ENCODE measurements at regions not wholly inside any gene's neighbourhood (a gene's known extent, or its start where the extent isn't known, plus 50 kb on each side); places are given as distances from the start of the nearest gene placed in this dataset.

DNA sequence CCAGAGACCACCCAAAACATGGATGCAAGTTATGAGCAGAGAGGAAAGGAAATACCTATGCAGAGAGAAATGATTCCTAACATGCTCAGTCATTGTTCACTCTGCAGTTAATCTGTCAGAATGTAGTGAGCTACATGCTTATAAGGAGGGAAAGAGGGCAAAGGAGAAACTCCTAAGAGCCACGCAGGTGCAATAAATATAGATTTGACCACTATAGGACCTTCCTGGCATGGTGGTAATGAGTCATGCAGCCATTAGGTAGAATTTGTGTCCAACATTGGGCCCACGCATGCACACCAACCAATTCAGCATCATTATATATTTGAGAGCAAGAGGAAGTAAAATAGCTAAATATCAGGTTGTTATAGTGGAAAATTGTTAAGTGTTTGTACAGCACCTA, 699.9 kb downstream of the DSC3 start:
- TF ChIP-seq, protein P1, sequence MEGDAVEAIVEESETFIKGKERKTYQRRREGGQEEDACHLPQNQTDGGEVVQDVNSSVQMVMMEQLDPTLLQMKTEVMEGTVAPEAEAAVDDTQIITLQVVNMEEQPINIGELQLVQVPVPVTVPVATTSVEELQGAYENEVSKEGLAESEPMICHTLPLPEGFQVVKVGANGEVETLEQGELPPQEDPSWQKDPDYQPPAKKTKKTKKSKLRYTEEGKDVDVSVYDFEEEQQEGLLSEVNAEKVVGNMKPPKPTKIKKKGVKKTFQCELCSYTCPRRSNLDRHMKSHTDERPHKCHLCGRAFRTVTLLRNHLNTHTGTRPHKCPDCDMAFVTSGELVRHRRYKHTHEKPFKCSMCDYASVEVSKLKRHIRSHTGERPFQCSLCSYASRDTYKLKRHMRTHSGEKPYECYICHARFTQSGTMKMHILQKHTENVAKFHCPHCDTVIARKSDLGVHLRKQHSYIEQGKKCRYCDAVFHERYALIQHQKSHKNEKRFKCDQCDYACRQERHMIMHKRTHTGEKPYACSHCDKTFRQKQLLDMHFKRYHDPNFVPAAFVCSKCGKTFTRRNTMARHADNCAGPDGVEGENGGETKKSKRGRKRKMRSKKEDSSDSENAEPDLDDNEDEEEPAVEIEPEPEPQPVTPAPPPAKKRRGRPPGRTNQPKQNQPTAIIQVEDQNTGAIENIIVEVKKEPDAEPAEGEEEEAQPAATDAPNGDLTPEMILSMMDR (IDR thresholded peaks at IDR 0.05): no peak
- Histone ChIP-seq H3K27ac (no peak overlapping the region), H3K36me3 (no peaks in the 10 kb centered on the region), H3K4me3 (no peak overlapping the region), H3K9me3 (no peaks in the 10 kb centered on the region), H3K27me3 (no peaks in the 10 kb centered on the region), H3K9ac (ENCODE audit: low read depth in 2 of 2, low read length in 2 of 2) (no peak overlapping the region), H3K4me1 (no peaks in the 10 kb centered on the region)
- DNase-seq: no peak
- intact Hi-C loops (cut with DNase I): no loop called here

DNA sequence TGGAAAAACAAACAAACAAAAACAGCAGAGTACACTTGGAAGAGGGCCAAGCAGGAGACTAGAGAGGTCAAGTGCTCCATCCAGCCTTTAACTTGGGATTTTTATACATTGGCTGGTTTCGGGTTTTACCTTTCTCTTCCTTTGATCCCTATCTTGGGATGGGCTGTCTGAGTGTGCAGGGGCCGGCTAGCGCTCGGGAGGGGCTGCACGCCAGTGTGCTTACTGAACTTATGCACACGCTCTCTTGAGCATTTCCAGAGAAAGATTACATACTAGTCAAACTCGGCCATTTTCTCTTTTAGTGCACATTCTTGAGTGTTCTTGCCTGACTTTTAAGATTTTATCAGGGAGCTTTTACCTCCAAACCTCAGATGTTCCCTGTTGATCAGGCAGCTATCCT, 707.8 kb downstream of the DSC3 start:
- Histone ChIP-seq H3K4me1 (no peaks in the 10 kb centered on the region), H3K27me3 (no peaks in the 10 kb centered on the region), H3K27ac (no peak overlapping the region), H3K4me3 (no peak overlapping the region), H3K9me3 (no peaks in the 10 kb centered on the region), H3K36me3 (no peaks in the 10 kb centered on the region), H3K9ac (ENCODE audit: low read depth in 2 of 2, low read length in 2 of 2) (no peak overlapping the region)
- TF ChIP-seq, protein P1 (IDR thresholded peaks at IDR 0.05): no peak
- intact Hi-C loops (cut with DNase I): no loop called here
- DNase-seq: no peak

DNA sequence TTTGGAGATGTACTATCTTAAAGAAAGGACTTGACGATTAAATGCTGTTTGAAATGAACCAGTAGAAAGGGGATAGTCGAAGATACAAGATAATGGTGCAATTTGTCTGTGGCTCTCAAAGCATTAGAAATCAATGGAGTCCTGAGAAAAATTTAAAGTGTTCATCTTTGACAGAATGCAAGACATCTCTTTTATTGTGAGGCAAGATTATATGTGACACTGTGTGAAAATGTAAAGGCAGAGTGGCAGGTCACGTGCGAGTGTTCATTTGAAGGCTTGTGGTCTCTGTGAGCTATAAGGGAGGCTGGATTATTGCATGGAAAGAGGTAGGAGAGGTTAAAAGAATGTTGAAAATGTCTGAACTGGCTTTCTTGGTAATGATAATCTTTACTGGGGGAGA, 709.2 kb downstream of the DSC3 start:
- TF ChIP-seq, protein P1 (IDR thresholded peaks at IDR 0.05): no peak
- no peak overlapping the region for H3K4me3 ChIP-seq
- H3K27me3 ChIP-seq: no peaks in the 10 kb centered on the region
- no peak for DNase-seq
- no peaks in the 10 kb centered on the region for H3K9me3 ChIP-seq
- H3K36me3 ChIP-seq: no peaks in the 10 kb centered on the region
- no peak overlapping the region for H3K27ac ChIP-seq
- no peaks in the 10 kb centered on the region for H3K4me1 ChIP-seq
- no peak overlapping the region for H3K9ac ChIP-seq (ENCODE audit: low read depth in 2 of 2, low read length in 2 of 2)
- intact Hi-C loops (cut with DNase I): no loop called here

DNA sequence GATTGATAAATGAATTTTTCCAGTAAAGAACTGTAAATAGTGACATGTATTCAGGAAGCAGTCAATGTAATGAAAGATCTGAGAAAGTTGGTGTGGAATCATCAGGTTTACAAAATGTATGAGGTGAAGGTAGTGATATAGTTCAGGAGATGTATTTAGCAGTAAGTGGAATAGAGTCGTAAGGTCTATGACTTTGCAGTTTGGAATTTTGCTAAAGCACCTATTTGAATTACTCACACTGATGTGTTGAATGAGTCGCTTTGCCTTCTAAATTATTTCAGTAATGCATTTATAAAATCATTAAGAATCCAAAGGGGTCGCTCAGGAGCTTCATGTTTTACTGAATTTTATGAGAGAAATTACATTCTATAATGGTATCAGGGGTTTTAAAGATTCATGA, 713.7 kb downstream of the DSC3 start:
- TF ChIP-seq, protein P1 (IDR thresholded peaks at IDR 0.05): no peak
- Histone ChIP-seq H3K4me3 (no peak overlapping the region), H3K27me3 (no peaks in the 10 kb centered on the region), H3K27ac (no peak overlapping the region), H3K36me3 (no peaks in the 10 kb centered on the region), H3K9ac (ENCODE audit: low read depth in 2 of 2, low read length in 2 of 2) (no peak overlapping the region), H3K9me3 (no peaks in the 10 kb centered on the region), H3K4me1 (no peaks in the 10 kb centered on the region)
- intact Hi-C loops (cut with DNase I): no loop called here
- no peak for DNase-seq

DNA sequence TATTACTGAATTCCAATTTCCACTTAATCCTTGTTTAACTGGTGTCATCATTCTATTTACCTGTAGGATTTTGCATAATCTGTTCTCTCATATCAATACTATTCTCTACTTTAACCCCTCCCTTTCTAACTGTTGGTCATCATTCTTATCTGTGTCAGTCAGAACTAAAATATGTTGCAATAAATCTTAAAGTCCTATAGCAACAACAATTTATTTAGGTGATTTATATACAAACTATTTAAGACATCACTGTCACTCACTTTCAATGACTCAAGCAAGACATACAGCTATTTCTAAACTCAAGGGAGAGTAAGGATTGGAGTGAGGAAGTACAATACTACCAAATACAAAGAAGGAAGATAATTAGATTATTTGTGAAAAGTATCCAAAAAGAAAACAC, 740.4 kb downstream of the DSC3 start:
- H3K9me3 ChIP-seq: no peaks in the 10 kb centered on the region
- H3K36me3 ChIP-seq: no peaks in the 10 kb centered on the region
- no peaks in the 10 kb centered on the region for H3K27me3 ChIP-seq
- no peaks in the 10 kb centered on the region for H3K4me1 ChIP-seq
- TF ChIP-seq, protein P1 (IDR thresholded peaks at IDR 0.05): no peak
- H3K4me3 ChIP-seq: no peak overlapping the region
- H3K27ac ChIP-seq: no peak overlapping the region
- intact Hi-C loops (cut with DNase I): no loop called here
- no peak for DNase-seq
- no peak overlapping the region for H3K9ac ChIP-seq (ENCODE audit: low read depth in 2 of 2, low read length in 2 of 2)

DNA sequence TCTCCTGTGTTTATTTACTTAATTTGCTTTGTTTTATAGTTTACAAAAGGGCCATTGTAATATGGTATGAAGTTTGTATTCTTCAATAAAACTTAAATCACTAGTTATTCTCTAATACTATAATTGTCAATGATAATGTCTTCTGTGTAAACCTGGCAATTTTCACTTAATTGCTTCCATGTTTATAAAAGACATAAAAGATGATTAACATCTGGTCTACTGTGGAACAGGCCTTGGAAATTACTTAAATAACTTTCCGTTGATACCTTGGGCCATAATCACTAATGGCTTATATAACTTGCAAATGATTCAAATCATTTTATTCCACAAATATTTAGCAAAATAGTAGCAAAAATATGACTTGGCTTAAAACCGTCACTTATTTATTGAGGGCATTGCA, 743.8 kb downstream of the DSC3 start:
- Histone ChIP-seq H3K9me3 (no peaks in the 10 kb centered on the region), H3K9ac (ENCODE audit: low read depth in 2 of 2, low read length in 2 of 2) (no peak overlapping the region), H3K4me1 (no peaks in the 10 kb centered on the region), H3K4me3 (no peak overlapping the region), H3K27me3 (no peaks in the 10 kb centered on the region), H3K36me3 (no peaks in the 10 kb centered on the region), H3K27ac (no peak overlapping the region)
- TF ChIP-seq, protein P1 (IDR thresholded peaks at IDR 0.05): no peak
- intact Hi-C loops (cut with DNase I): no loop called here
- no peak for DNase-seq

Data from colonic mucosa (tissue), 4 donors.